GM23248 (cell line): ENCODE measurements at regions not wholly inside any gene's neighbourhood (a gene's known extent, or its start where the extent isn't known, plus 50 kb on each side); places are given as distances from the start of the nearest gene placed in this dataset.

Experiments
- EZH2 ChIP-seq: fragments of 200-600 bp; sonication (generic); IDR thresholded peaks from 2 replicates; pipeline ENCODE4 v1.6.1; 2018; ENCODE audit warnings: antibody characterized with exemption, mild to moderate bottlenecking; ENCODE audit not compliant: insufficient read depth, poor library complexity, severe bottlenecking
- EZH2phosphoT487 ChIP-seq: fragments of 200-600 bp; sonication (generic); IDR thresholded peaks from 2 replicates; pipeline ENCODE4 v1.6.1; 2018; ENCODE audit warnings: antibody characterized with exemption, moderate library complexity, mild to moderate bottlenecking, low read depth; ENCODE audit not compliant: insufficient read depth

DNA sequence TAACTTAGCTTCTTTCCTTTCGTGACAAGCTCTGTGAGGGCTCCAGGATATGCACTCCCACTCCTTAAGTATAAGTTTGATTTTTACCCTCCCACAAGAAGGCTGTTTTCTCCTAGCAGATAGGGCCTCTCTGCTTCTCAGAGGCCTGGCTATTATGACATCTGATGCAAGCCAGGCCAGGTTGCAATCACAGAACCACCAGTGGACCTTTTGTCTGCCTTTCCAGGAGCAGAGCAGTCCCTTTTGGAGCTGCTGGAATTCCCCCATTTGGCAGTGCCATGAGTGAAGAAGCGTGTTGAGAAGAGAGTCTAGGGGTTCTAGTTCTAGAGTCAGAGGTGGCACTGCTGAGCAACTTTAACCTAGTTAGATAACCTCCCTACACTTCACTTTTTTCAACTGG lies 1004.3 kb upstream of the SEMA6D start:
- no peak for TF ChIP-seq EZH2
- no peak for TF ChIP-seq EZH2phosphoT487
